Spleen (tissue), 11 donors: ENCODE measurements at regions not wholly inside any gene's neighbourhood (a gene's known extent, or its start where the extent isn't known, plus 50 kb on each side); places are given as distances from the start of the nearest gene placed in this dataset.

ENCODE experiments used
- DNase-seq: peaks from one replicate; pipeline ENCODE4 v3.0.0-alpha.2; 2020
- H3K27ac ChIP-seq, 8 donors: fragments of 200-600 bp; sonication (generic) in 7 of 8; 1 replicate in 4 of 8; 2 replicates in 4 of 8; pipeline versions ENCODE4 v1.5.0 to v1.8.0; 2016 to 2021; ENCODE audit warnings: inconsistent platforms in 4 of 8, mild to moderate bottlenecking in 4 of 8, moderate library complexity in 1 of 8
- H3K27me3 ChIP-seq, 7 donors: fragments of 200-600 bp; sonication (generic) in 6 of 7; replicated peaks in 1 of 7; 1 replicate in 4 of 7; 2 replicates in 3 of 7; pipeline versions ENCODE4 v1.5.0 to v1.8.0; 2016 to 2021; ENCODE audit warnings: inconsistent platforms in 3 of 7, mild to moderate bottlenecking in 1 of 7
- H3K36me3 ChIP-seq, 6 donors: fragments of 200-600 bp; sonication (generic) in 5 of 6; 1 replicate in 4 of 6; 2 replicates in 2 of 6; pipeline versions ENCODE4 v1.5.0 to v1.8.0; 2016 to 2021; ENCODE audit warnings: inconsistent platforms in 2 of 6
- H3K4me1 ChIP-seq, 6 donors: fragments of 200-600 bp; sonication (generic) in 5 of 6; 1 replicate in 3 of 6; 2 replicates in 3 of 6; pipeline versions ENCODE4 v1.5.0 to v1.8.0; 2016 to 2021; ENCODE audit warnings: inconsistent platforms in 3 of 6
- H3K4me3 ChIP-seq, 8 donors: fragments of 200-600 bp; sonication (generic) in 7 of 8; 1 replicate in 4 of 8; 2 replicates in 4 of 8; pipeline versions ENCODE4 v1.5.0 to v1.8.0; 2016 to 2021; ENCODE audit warnings: inconsistent platforms in 4 of 8, mild to moderate bottlenecking in 4 of 8, moderate library complexity in 2 of 8
- H3K9me3 ChIP-seq, 8 donors: fragments of 200-600 bp; sonication (generic) in 7 of 8; 1 replicate in 4 of 8; 2 replicates in 4 of 8; pipeline versions ENCODE4 v1.5.0 to v1.8.0; 2016 to 2021; ENCODE audit warnings: inconsistent platforms in 4 of 8
- CTCF ChIP-seq, 11 experiments: fragments of 200-600 bp in 7 of 11; fragments of 450-650 bp in 4 of 11; sonication (generic) in 4 of 11; IDR thresholded peaks in 8 of 11; conservative IDR thresholded peaks in 3 of 11; 1 replicate in 7 of 11; 2 replicates in 4 of 11; pipeline versions ENCODE4 v1.4.0 to v1.8.0; 2016 to 2021; ENCODE audit warnings: antibody characterized with exemption in 11 of 11, inconsistent platforms in 4 of 11, mild to moderate bottlenecking in 1 of 11
- POLR2A ChIP-seq, 3 donors: fragments of 450-650 bp; IDR thresholded peaks; one replicate each; pipeline ENCODE4 v1.5.1; 2017; ENCODE audit warnings: antibody characterized with exemption in 3 of 3, mild to moderate bottlenecking in 1 of 3
- POLR2AphosphoS5 ChIP-seq, 3 donors: sonication (generic); formaldehyde crosslinking; IDR thresholded peaks; one replicate each; pipeline ENCODE4 v1.5.1; 2017; ENCODE audit warnings: antibody characterized with exemption in 3 of 3
- WGBS, 5 donors: extraction: QIAGEN DNeasy Blood & Tissue Kit in 3 of 5; methylation state at CpG; one replicate each; pipeline versions ENCODE4 v1.1.5 to v1.1.7; 2013 to 2018; 5-methylcytosine and 5-hydroxymethylcytosine counted together
- intact Hi-C: fragments of 100-400 bp; cut with DNase I; formaldehyde crosslinking; loops from one replicate; pipeline ENCODE4 v1.15.0; 2023; ENCODE audit warnings: low total_unique reads
- donor health status: healthy with polysubstance abuse.
- donor health status: DM: no; HTN: no; CAD: no; lungs with moderate emphysema.
- donor health status: DM: no; HTN: no; CAD: no.
- donor health status: Bipolar disorder and iron deficiency.
- donor health status: healthy.
- donor health status: DM: no; HTN: no; CAD: no.
- donor health status: DM: yes; HTN: yes; CAD: no.

GRCh38 chr16:65583498-65583897 lies 461.6 kb upstream of the CDH11 start:
- H3K4me1 ChIP-seq, result no peaks in the 10 kb centered on the region
- H3K27me3 ChIP-seq, result no peaks in the 10 kb centered on the region
- no peak for DNase-seq
- 61 to 69% (median 67%) methylated on average over 3 of the region's 3 CpGs for WGBS, 5 donors
- no peaks in the 10 kb centered on the region for H3K36me3 ChIP-seq
- no peaks in the 10 kb centered on the region for H3K9me3 ChIP-seq
- H3K4me3 ChIP-seq, result no peak overlapping the region
- no peak overlapping the region for H3K27ac ChIP-seq
- intact Hi-C loops, result no loop called here
- TF ChIP-seq POLR2A (IDR thresholded peaks at IDR 0.05) (no peak), CTCF (IDR thresholded peaks at IDR 0.05 in 8 of 11, conservative IDR thresholded peaks at IDR 0.05 in 3 of 11) (no peak), POLR2AphosphoS5 (IDR thresholded peaks at IDR 0.05) (no peak)

- H3K9me3 ChIP-seq, result no peaks in the 10 kb centered on the region
- H3K4me1 ChIP-seq, result no peaks in the 10 kb centered on the region
- no peak overlapping the region for H3K4me3 ChIP-seq
- DNase-seq, result no peak
- H3K27ac ChIP-seq, result no peak overlapping the region
- TF ChIP-seq POLR2AphosphoS5 (IDR thresholded peaks at IDR 0.05) (no peak), POLR2A (IDR thresholded peaks at IDR 0.05) (no peak), CTCF (IDR thresholded peaks at IDR 0.05 in 8 of 11, conservative IDR thresholded peaks at IDR 0.05 in 3 of 11) (no peak)
- H3K36me3 ChIP-seq, result no peaks in the 10 kb centered on the region
- intact Hi-C loops, result no loop called here
- H3K27me3 ChIP-seq, result no peaks in the 10 kb centered on the region
- WGBS, 5 donors, result 32 to 43% (median 38%) methylated on average over 6 of the region's 6 CpGs
Observed at GRCh38 chr16:65579050-65579449, 457.2 kb upstream of the CDH11 start.

GRCh38 chr16:65576631-65577030 lies 454.8 kb upstream of the CDH11 start:
- intact Hi-C loops, result no loop called here
- TF ChIP-seq POLR2A (IDR thresholded peaks at IDR 0.05), result no peak
- no peak for TF ChIP-seq CTCF (IDR thresholded peaks at IDR 0.05 in 8 of 11, conservative IDR thresholded peaks at IDR 0.05 in 3 of 11)
- no peak for TF ChIP-seq POLR2AphosphoS5 (IDR thresholded peaks at IDR 0.05)
- no peak for DNase-seq
- no peak overlapping the region for H3K27ac ChIP-seq
- no peaks in the 10 kb centered on the region for H3K4me1 ChIP-seq
- H3K4me3 ChIP-seq, result no peak overlapping the region
- no peaks in the 10 kb centered on the region for H3K9me3 ChIP-seq
- H3K27me3 ChIP-seq, result no peaks in the 10 kb centered on the region
- H3K36me3 ChIP-seq, result no peaks in the 10 kb centered on the region
- 71 to 82% (median 80%) methylated on average over 8 to 10 of the region's 10 CpGs for WGBS, 5 donors

GRCh38 chr16:65576139-65576538 lies 454.3 kb upstream of the CDH11 start:
- Histone ChIP-seq H3K27me3 (no peaks in the 10 kb centered on the region), H3K4me1 (no peaks in the 10 kb centered on the region), H3K27ac (no peak overlapping the region), H3K36me3 (no peaks in the 10 kb centered on the region), H3K9me3 (peaks cover 0 to under 1% (median 0%) of the 10 kb centered on the region in 8 donors), H3K4me3 (no peak overlapping the region)
- no peak for TF ChIP-seq POLR2A (IDR thresholded peaks at IDR 0.05)
- no peak for TF ChIP-seq CTCF (IDR thresholded peaks at IDR 0.05 in 8 of 11, conservative IDR thresholded peaks at IDR 0.05 in 3 of 11)
- TF ChIP-seq POLR2AphosphoS5 (IDR thresholded peaks at IDR 0.05), result no peak
- intact Hi-C loops, result no loop called here
- no peak for DNase-seq
- 80 to 87% (median 85%) methylated on average over 11 of the region's 11 CpGs for WGBS, 5 donors
